BJ (cell line): ENCODE measurements at regions not wholly inside any gene's neighbourhood (a gene's known extent, or its start where the extent isn't known, plus 50 kb on each side); places are given as distances from the start of the nearest gene placed in this dataset.

Experiments used
- CTCF ChIA-PET: fragments of 350-600 bp; formaldehyde crosslinking; extraction: SDS; loops from one replicate; lab custom pipeline; 2021; ENCODE audit warnings: antibody characterized with exemption, inconsistent platforms; lab: Yijun Ruan, JAX
- POLR2A ChIA-PET: fragments of 300-600 bp; sonication (Branson Sonifier 250); formaldehyde crosslinking; extraction: SDS; loops from one replicate; lab custom pipeline; 2021; ENCODE audit warnings: antibody characterized with exemption; lab: Charles Lee
- DNase-seq: peaks from one replicate; pipeline ENCODE4 v3.0.0-alpha.2; 2011; ENCODE audit warnings: low read depth
- H3K27me3 ChIP-seq: 2 replicates; pipeline ENCODE4 v1.6.0; 2011; ENCODE audit warnings: low read length; ENCODE audit not compliant: control insufficient read depth, insufficient read depth
- H3K36me3 ChIP-seq: 2 replicates; pipeline ENCODE4 v1.5.1; 2011; ENCODE audit warnings: low read length; ENCODE audit not compliant: control insufficient read depth, insufficient read depth
- H3K4me3 ChIP-seq: 2 replicates; pipeline ENCODE4 v1.5.1; 2011; ENCODE audit warnings: low read depth, mild to moderate bottlenecking, control low read depth, low read length
- CTCF ChIP-seq: IDR thresholded peaks from 2 replicates; pipeline ENCODE4 v1.5.1; 2011; ENCODE audit warnings: low read depth, mild to moderate bottlenecking, control low read depth, inconsistent platforms, low read length, moderate library complexity; ENCODE audit not compliant: insufficient read depth

GRCh38 chr1:105416261-105416660, 1640.2 kb upstream of the PRMT6 start:
- H3K27me3 ChIP-seq = no peaks in the 10 kb centered on the region
- DNase-seq = no peak
- H3K4me3 ChIP-seq = no peak overlapping the region
- POLR2A ChIA-PET = no interaction called here
- CTCF ChIA-PET = no interaction called here
- H3K36me3 ChIP-seq = no peaks in the 10 kb centered on the region
- TF ChIP-seq CTCF = no peak

GRCh38 chr1:105419030-105419429, 1637.4 kb upstream of the PRMT6 start:
- ChIA-PET POLR2A (no interaction called here), CTCF (no interaction called here)
- DNase-seq = no peak
- TF ChIP-seq CTCF = no peak
- no peaks in the 10 kb centered on the region for H3K27me3 ChIP-seq
- H3K4me3 ChIP-seq = no peak overlapping the region
- no peaks in the 10 kb centered on the region for H3K36me3 ChIP-seq

- CTCF ChIA-PET = no interaction called here
- POLR2A ChIA-PET = no interaction called here
- no peaks in the 10 kb centered on the region for H3K36me3 ChIP-seq
- no peak for DNase-seq
- H3K27me3 ChIP-seq = no peaks in the 10 kb centered on the region
- no peak overlapping the region for H3K4me3 ChIP-seq
- no peak for TF ChIP-seq CTCF
These were observed 1628.9 kb upstream of the PRMT6 start for GRCh38 chr1:105427543-105427942.

GRCh38 chr1:105436589-105437259, 1619.8 kb upstream of the PRMT6 start:
- ChIA-PET CTCF (no interaction called here), POLR2A (no interaction called here)
- no peaks in the 10 kb centered on the region for H3K36me3 ChIP-seq
- no peak for TF ChIP-seq CTCF
- H3K27me3 ChIP-seq = no peaks in the 10 kb centered on the region
- H3K4me3 ChIP-seq = no peak overlapping the region
- no peak for DNase-seq

GRCh38 chr1:105437847-105438246, 1618.6 kb upstream of the PRMT6 start:
- ChIA-PET POLR2A (no interaction called here), CTCF (no interaction called here)
- no peak for TF ChIP-seq CTCF
- no peak for DNase-seq
- Histone ChIP-seq H3K27me3 (no peaks in the 10 kb centered on the region), H3K4me3 (no peak overlapping the region), H3K36me3 (no peaks in the 10 kb centered on the region)
